ENCODE measurements at regions not wholly inside any gene's neighbourhood (a gene's known extent, or its start where the extent isn't known, plus 50 kb on each side); places are given as distances from the start of the nearest gene placed in this dataset.

GRCh38 chr3:42019144-42019952 is 57.4 kb upstream of the ULK4 start:
- Mint-ChIP-seq H3K27ac (ENCODE audit: unreplicated experiment) (peak overlapping the region; percentile 80), H3K4me3 (ENCODE audit: unreplicated experiment) (no peak overlapping the region)

GRCh38 chr3:42014921-42015533 is 53.1 kb upstream of the ULK4 start:
- no peaks in the 10 kb centered on the region for H3K27me3 Mint-ChIP-seq (ENCODE audit: unreplicated experiment)
- peak overlapping the region; percentile 83 for H3K4me3 Mint-ChIP-seq (ENCODE audit: unreplicated experiment)
- TF ChIP-seq, protein P1, sequence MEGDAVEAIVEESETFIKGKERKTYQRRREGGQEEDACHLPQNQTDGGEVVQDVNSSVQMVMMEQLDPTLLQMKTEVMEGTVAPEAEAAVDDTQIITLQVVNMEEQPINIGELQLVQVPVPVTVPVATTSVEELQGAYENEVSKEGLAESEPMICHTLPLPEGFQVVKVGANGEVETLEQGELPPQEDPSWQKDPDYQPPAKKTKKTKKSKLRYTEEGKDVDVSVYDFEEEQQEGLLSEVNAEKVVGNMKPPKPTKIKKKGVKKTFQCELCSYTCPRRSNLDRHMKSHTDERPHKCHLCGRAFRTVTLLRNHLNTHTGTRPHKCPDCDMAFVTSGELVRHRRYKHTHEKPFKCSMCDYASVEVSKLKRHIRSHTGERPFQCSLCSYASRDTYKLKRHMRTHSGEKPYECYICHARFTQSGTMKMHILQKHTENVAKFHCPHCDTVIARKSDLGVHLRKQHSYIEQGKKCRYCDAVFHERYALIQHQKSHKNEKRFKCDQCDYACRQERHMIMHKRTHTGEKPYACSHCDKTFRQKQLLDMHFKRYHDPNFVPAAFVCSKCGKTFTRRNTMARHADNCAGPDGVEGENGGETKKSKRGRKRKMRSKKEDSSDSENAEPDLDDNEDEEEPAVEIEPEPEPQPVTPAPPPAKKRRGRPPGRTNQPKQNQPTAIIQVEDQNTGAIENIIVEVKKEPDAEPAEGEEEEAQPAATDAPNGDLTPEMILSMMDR (IDR thresholded peaks at IDR 0.05), result no peak
- no peak for DNase-seq (ENCODE audit: extremely low spot score, unreplicated experiment)
- no peaks in the 10 kb centered on the region for H3K9me3 Mint-ChIP-seq (ENCODE audit: unreplicated experiment)
- H3K27ac Mint-ChIP-seq (ENCODE audit: unreplicated experiment), result peak overlapping the region; percentile 75
- no peaks in the 10 kb centered on the region for H3K36me3 Mint-ChIP-seq (ENCODE audit: unreplicated experiment)
- H3K4me1 Mint-ChIP-seq (ENCODE audit: unreplicated experiment), result peaks cover 41% of the 10 kb centered on the region

More at GRCh38 chr3:42019144-42019952, 57.4 kb upstream of the ULK4 start:
- TF ChIP-seq, protein P1 (IDR thresholded peaks at IDR 0.05), result no peak
- Mint-ChIP-seq H3K4me1 (ENCODE audit: unreplicated experiment) (peaks cover 73% of the 10 kb centered on the region), H3K27me3 (ENCODE audit: unreplicated experiment) (no peaks in the 10 kb centered on the region), H3K36me3 (ENCODE audit: unreplicated experiment) (no peaks in the 10 kb centered on the region), H3K9me3 (ENCODE audit: unreplicated experiment) (no peaks in the 10 kb centered on the region)
- DNase-seq (ENCODE audit: extremely low spot score, unreplicated experiment), result no peak

GRCh38 chr3:42014458-42014920 is 52.6 kb upstream of the ULK4 start:
- TF ChIP-seq, protein P1 (IDR thresholded peaks at IDR 0.05), result no peak
- Mint-ChIP-seq H3K4me3 (ENCODE audit: unreplicated experiment) (peak overlapping the region; percentile 83), H3K27ac (ENCODE audit: unreplicated experiment) (peak overlapping the region; percentile 75), H3K27me3 (ENCODE audit: unreplicated experiment) (no peaks in the 10 kb centered on the region), H3K36me3 (ENCODE audit: unreplicated experiment) (no peaks in the 10 kb centered on the region), H3K4me1 (ENCODE audit: unreplicated experiment) (peaks cover 36% of the 10 kb centered on the region), H3K9me3 (ENCODE audit: unreplicated experiment) (no peaks in the 10 kb centered on the region)
- DNase-seq (ENCODE audit: extremely low spot score, unreplicated experiment), result no peak

GRCh38 chr3:42013691-42014457 is 52.0 kb upstream of the ULK4 start:
- no peaks in the 10 kb centered on the region for H3K27me3 Mint-ChIP-seq (ENCODE audit: unreplicated experiment)
- peaks cover 31% of the 10 kb centered on the region for H3K4me1 Mint-ChIP-seq (ENCODE audit: unreplicated experiment)
- peak; percentile 84 for DNase-seq (ENCODE audit: extremely low spot score, unreplicated experiment)
- no peaks in the 10 kb centered on the region for H3K9me3 Mint-ChIP-seq (ENCODE audit: unreplicated experiment)
- H3K27ac Mint-ChIP-seq (ENCODE audit: unreplicated experiment), result peak overlapping the region; percentile 75
- H3K36me3 Mint-ChIP-seq (ENCODE audit: unreplicated experiment), result no peaks in the 10 kb centered on the region
- H3K4me3 Mint-ChIP-seq (ENCODE audit: unreplicated experiment), result peak overlapping the region; percentile 83
- TF ChIP-seq, protein P1 (IDR thresholded peaks at IDR 0.05), result no peak

Measured in osteocyte (in vitro differentiated cells).